PC-9 (cell line): ENCODE measurements at regions not wholly inside any gene's neighbourhood (a gene's known extent, or its start where the extent isn't known, plus 50 kb on each side); places are given as distances from the start of the nearest gene placed in this dataset.

Source experiments
- EZH2 ChIP-seq: fragments of 200-600 bp; sonication (generic); IDR thresholded peaks from 2 replicates; pipeline ENCODE4 v1.8.0; 2017; ENCODE audit warnings: antibody characterized with exemption, low read depth
- TF ChIP-seq, protein P1 (sequence below): fragments of 200-600 bp; sonication (generic); conservative IDR thresholded peaks from 2 replicates; pipeline ENCODE4 v1.6.1; 2017; ENCODE audit warnings: mixed run types, antibody characterized with exemption, mild to moderate bottlenecking, moderate library complexity

DNA sequence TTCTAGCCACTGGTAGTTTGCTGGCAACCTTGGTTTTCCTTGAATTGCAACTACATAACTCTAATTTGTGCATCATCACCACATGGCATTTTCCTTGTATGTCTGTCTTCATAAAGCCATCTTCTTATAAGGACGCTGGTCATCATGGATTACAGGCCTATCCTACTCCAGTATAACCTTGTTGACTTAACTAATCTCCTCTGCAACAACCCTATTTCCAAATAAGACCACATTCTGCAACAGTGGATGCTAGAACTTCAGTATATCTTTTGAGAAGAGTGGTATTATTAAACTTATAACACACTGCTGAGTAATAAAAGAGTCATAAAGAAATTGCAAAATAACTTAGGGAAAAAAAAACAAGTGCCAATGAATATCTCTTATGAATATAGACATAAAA, 511.8 kb upstream of the FOXG1 start:
- TF ChIP-seq, protein P1, sequence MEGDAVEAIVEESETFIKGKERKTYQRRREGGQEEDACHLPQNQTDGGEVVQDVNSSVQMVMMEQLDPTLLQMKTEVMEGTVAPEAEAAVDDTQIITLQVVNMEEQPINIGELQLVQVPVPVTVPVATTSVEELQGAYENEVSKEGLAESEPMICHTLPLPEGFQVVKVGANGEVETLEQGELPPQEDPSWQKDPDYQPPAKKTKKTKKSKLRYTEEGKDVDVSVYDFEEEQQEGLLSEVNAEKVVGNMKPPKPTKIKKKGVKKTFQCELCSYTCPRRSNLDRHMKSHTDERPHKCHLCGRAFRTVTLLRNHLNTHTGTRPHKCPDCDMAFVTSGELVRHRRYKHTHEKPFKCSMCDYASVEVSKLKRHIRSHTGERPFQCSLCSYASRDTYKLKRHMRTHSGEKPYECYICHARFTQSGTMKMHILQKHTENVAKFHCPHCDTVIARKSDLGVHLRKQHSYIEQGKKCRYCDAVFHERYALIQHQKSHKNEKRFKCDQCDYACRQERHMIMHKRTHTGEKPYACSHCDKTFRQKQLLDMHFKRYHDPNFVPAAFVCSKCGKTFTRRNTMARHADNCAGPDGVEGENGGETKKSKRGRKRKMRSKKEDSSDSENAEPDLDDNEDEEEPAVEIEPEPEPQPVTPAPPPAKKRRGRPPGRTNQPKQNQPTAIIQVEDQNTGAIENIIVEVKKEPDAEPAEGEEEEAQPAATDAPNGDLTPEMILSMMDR = no peak
- no peak for TF ChIP-seq EZH2
